HPDE6-E6E7 (cell line): ENCODE measurements at regions not wholly inside any gene's neighbourhood (a gene's known extent, or its start where the extent isn't known, plus 50 kb on each side); places are given as distances from the start of the nearest gene placed in this dataset.

Experiments
- DNase-seq: peaks from one replicate; pipeline ENCODE4 v3.0.0; 2011; ENCODE audit warnings: missing footprints; ENCODE audit errors: extremely low spot score

GRCh38 chr20:55783381-55783780, 221.9 kb downstream of the CBLN4 start:
- DNase-seq, result no peak

- DNase-seq, result no peak
These were observed 222.4 kb downstream of the CBLN4 start for GRCh38 chr20:55782912-55783253.

- no peak for DNase-seq
These were observed 223.0 kb downstream of the CBLN4 start for GRCh38 chr20:55782224-55782911.

- no peak for DNase-seq
These were observed 226.5 kb downstream of the CBLN4 start for GRCh38 chr20:55778796-55779195.

GRCh38 chr20:55777641-55778040, 227.7 kb downstream of the CBLN4 start:
- DNase-seq, result no peak

GRCh38 chr20:55776176-55776575, 229.1 kb downstream of the CBLN4 start:
- DNase-seq, result no peak

GRCh38 chr20:55774628-55775027, 230.7 kb downstream of the CBLN4 start:
- DNase-seq, result no peak

GRCh38 chr20:55761797-55762196, 243.5 kb downstream of the CBLN4 start:
- DNase-seq, result no peak

- DNase-seq, result no peak
These were observed 244.2 kb downstream of the CBLN4 start for GRCh38 chr20:55761100-55761499.

GRCh38 chr20:55760586-55760985, 244.7 kb downstream of the CBLN4 start:
- DNase-seq, result no peak

- DNase-seq, result no peak
These were observed 249.5 kb downstream of the CBLN4 start for GRCh38 chr20:55755861-55756260.

- DNase-seq, result no peak
These were observed 249.9 kb downstream of the CBLN4 start for GRCh38 chr20:55755411-55755810.

- DNase-seq, result no peak
These were observed 258.6 kb downstream of the CBLN4 start for GRCh38 chr20:55746723-55747122.

GRCh38 chr20:55745840-55746239, 259.5 kb downstream of the CBLN4 start:
- DNase-seq, result no peak

GRCh38 chr20:55744896-55745295, 260.4 kb downstream of the CBLN4 start:
- no peak for DNase-seq

GRCh38 chr20:55741801-55742200, 263.5 kb downstream of the CBLN4 start:
- DNase-seq, result no peak

- DNase-seq, result no peak
These were observed 265.2 kb downstream of the CBLN4 start for GRCh38 chr20:55740076-55740475.

- DNase-seq, result no peak
These were observed 275.0 kb downstream of the CBLN4 start for GRCh38 chr20:55730321-55730720.

- no peak for DNase-seq
These were observed 290.6 kb downstream of the CBLN4 start for GRCh38 chr20:55714736-55715135.

GRCh38 chr20:55714082-55714481, 291.2 kb downstream of the CBLN4 start:
- no peak for DNase-seq

GRCh38 chr20:55704458-55704857, 300.9 kb downstream of the CBLN4 start:
- DNase-seq, result no peak

GRCh38 chr20:55701467-55701866, 303.9 kb downstream of the CBLN4 start:
- no peak for DNase-seq

GRCh38 chr20:55696520-55696919, 308.8 kb downstream of the CBLN4 start:
- DNase-seq, result no peak

- DNase-seq, result no peak
These were observed 311.7 kb downstream of the CBLN4 start for GRCh38 chr20:55693641-55694040.
